Endothelial cell (in vitro differentiated cells): ENCODE measurements at regions not wholly inside any gene's neighbourhood (a gene's known extent, or its start where the extent isn't known, plus 50 kb on each side); places are given as distances from the start of the nearest gene placed in this dataset.

Experiments
- DNase-seq: peaks from one replicate; pipeline ENCODE4 v3.0.0; 2021; ENCODE audit warnings: low spot score
- H3K27ac Mint-ChIP-seq: one replicate; pipeline ENCODE4 v1.8.0; 2021; ENCODE audit warnings: mixed read lengths, inconsistent platforms; ENCODE audit not compliant: unreplicated experiment
- H3K27me3 Mint-ChIP-seq: one replicate; pipeline ENCODE4 v1.8.0; 2021; ENCODE audit warnings: mild to moderate bottlenecking, moderate library complexity, mixed read lengths, inconsistent platforms; ENCODE audit not compliant: unreplicated experiment
- H3K36me3 Mint-ChIP-seq: one replicate; pipeline ENCODE4 v1.8.0; 2021; ENCODE audit warnings: mild to moderate bottlenecking, low read depth, mixed read lengths, inconsistent platforms; ENCODE audit not compliant: unreplicated experiment
- H3K4me1 Mint-ChIP-seq: one replicate; pipeline ENCODE4 v1.8.0; 2021; ENCODE audit warnings: mild to moderate bottlenecking, mixed read lengths, inconsistent platforms; ENCODE audit not compliant: unreplicated experiment
- H3K4me3 Mint-ChIP-seq: one replicate; pipeline ENCODE4 v1.8.0; 2021; ENCODE audit warnings: mild to moderate bottlenecking, mixed read lengths, inconsistent platforms; ENCODE audit not compliant: unreplicated experiment
- H3K9me3 Mint-ChIP-seq: one replicate; pipeline ENCODE4 v1.8.0; 2021; ENCODE audit warnings: mixed read lengths, inconsistent platforms; ENCODE audit not compliant: unreplicated experiment
- CTCF ChIP-seq: fragments of 200-600 bp; sonication (generic); IDR thresholded peaks from one replicate; pipeline ENCODE4 v1.5.0; 2021; ENCODE audit warnings: antibody characterized with exemption; ENCODE audit not compliant: unreplicated experiment

GRCh38 chr20:61170496-61171320 is 81.4 kb upstream of the CDH4 start:
- no peak overlapping the region for H3K4me3 Mint-ChIP-seq
- no peaks in the 10 kb centered on the region for H3K9me3 Mint-ChIP-seq
- no peaks in the 10 kb centered on the region for H3K36me3 Mint-ChIP-seq
- no peak overlapping the region for H3K27ac Mint-ChIP-seq
- H3K27me3 Mint-ChIP-seq: peaks cover 2% of the 10 kb centered on the region
- H3K4me1 Mint-ChIP-seq: no peaks in the 10 kb centered on the region
- TF ChIP-seq CTCF: no peak
- DNase-seq: no peak

DNA sequence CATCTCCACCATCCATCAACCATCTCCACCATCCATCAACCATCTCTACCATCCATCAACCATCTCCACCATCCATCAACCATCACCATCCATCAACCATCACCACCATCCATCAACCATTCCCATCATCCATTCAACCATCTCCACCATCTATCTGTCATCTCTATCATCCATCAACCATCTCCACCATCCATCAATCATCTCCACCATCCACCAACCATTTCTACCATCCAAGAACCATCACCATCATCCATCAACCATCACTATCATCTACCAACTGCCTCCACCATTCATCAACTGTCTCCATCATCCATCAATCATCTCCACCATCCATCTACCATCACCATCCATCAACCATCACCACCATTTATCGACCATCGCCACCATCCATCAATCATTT is 78.8 kb upstream of the CDH4 start:
- Mint-ChIP-seq H3K27ac (no peak overlapping the region), H3K27me3 (peaks cover 2% of the 10 kb centered on the region), H3K4me1 (no peaks in the 10 kb centered on the region), H3K9me3 (no peaks in the 10 kb centered on the region), H3K36me3 (no peaks in the 10 kb centered on the region), H3K4me3 (no peak overlapping the region)
- DNase-seq: no peak
- no peak for TF ChIP-seq CTCF

DNA sequence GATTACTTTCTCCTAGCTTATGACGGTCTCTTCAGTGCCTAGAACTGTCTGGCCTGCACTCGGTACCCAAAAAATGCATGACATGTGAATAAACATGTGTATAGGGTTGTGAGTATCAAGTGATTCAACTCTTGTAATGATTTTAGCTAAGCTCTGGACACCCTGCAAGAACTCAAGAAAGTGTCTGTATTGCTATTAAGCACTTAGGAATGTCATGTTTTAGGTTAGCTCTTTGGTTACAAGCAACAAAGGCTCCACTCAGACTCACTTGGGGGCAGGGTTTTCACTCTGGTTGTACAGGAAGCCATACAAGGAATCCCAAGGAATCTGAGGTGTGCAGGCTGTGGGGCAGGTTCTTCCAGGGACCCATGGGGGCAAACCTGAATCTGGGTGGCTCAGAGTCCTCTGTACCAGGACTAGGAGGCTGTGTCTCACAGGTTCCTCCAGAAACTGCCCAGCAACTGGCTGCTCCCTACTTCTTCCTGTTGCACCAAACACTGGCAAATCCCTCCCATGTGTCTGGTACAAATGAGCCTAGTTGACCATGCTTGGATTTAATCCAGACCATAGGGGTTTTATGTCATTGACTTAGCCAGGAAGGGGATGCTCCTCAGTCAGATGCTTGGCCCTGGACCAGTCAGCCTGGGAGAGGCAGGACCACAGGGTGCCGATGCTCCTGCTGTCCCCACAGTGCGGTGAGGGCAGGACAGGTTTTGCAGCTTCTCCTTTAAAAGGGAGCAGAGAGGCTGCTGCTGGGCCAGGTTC is 77.9 kb upstream of the CDH4 start:
- H3K27me3 Mint-ChIP-seq: no peaks in the 10 kb centered on the region
- no peak overlapping the region for H3K27ac Mint-ChIP-seq
- H3K36me3 Mint-ChIP-seq: no peaks in the 10 kb centered on the region
- DNase-seq: no peak
- TF ChIP-seq CTCF: no peak
- H3K4me3 Mint-ChIP-seq: no peak overlapping the region
- H3K4me1 Mint-ChIP-seq: no peaks in the 10 kb centered on the region
- no peaks in the 10 kb centered on the region for H3K9me3 Mint-ChIP-seq

- no peak overlapping the region for H3K27ac Mint-ChIP-seq
- no peak overlapping the region for H3K4me3 Mint-ChIP-seq
- no peak for TF ChIP-seq CTCF
- no peaks in the 10 kb centered on the region for H3K9me3 Mint-ChIP-seq
- no peaks in the 10 kb centered on the region for H3K36me3 Mint-ChIP-seq
- DNase-seq: no peak
- H3K27me3 Mint-ChIP-seq: no peaks in the 10 kb centered on the region
- no peaks in the 10 kb centered on the region for H3K4me1 Mint-ChIP-seq
Measured at GRCh38 chr20:61176874-61177273, 75.2 kb upstream of the CDH4 start.

DNA sequence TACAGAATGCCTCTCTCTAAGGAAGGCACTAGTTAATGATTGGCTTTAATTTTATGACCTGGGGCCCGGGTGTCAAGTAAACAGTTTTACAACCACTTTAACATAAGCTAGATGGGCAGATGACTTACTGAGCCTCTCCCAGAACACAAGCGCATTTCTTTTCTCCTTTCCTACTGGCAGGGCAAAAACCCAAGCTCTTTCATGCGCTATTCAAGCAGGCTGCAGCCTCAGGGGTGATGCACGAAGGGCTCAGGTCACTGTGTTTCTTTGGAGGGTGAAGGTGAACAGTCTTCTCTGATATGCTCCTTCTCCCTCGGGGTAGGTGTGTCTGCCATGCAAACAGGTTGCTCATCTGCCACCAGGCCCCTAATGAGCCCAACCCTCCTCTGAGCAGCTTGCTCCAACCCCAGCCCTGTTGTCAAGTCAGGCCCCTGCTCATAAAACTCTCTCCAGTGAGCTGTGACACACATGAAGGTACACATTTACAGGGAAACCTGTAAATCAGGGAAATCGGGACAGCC is 73.5 kb upstream of the CDH4 start:
- Mint-ChIP-seq H3K9me3 (no peaks in the 10 kb centered on the region), H3K36me3 (no peaks in the 10 kb centered on the region), H3K4me3 (no peak overlapping the region), H3K27me3 (no peaks in the 10 kb centered on the region), H3K27ac (no peak overlapping the region), H3K4me1 (no peaks in the 10 kb centered on the region)
- no peak for TF ChIP-seq CTCF
- no peak for DNase-seq
